ENCODE measurements at regions not wholly inside any gene's neighbourhood (a gene's known extent, or its start where the extent isn't known, plus 50 kb on each side); places are given as distances from the start of the nearest gene placed in this dataset.

DNA sequence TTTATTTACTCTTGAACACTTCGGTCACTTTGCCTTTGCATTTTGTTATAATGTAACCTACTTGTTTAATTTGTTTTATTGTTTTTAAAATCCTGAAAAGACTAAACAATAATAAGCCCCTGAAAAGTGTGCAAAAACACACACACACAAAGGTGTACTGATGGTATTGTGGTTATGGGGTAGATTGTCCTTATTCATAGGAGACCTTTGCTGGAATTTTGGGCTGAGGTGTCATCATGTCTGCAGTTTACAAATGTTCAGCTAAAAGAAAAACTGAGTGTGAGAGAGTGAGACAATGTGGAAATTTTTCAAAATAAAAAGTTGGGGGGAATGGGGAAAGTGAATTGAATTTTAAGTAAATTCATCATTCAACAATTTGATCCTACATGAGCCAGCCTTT lies 174.9 kb downstream of the QDPR start:
- DNase-seq (ENCODE audit: low spot score), result no peak

DNA sequence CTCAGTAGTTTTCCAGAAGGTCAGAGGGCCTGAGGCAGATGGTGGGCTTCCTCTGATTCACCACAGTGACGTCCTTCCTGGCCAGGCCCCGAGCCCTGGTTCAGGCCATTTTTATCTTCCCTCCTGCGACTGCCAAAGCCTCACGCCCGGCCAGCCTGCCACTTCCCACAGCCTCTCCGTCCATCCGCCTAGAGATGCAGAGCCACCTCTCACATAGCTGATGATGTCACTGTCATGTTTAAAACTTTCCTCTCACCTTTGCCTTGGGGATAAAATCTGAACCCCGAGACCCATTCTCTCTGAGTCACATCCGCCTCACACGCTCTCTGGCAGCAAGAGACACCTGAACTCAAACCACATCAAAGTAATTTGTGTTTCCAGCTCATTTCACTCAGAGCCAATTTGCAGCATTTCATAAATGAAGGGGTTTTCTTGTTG lies 175.3 kb downstream of the QDPR start:
- no peak for DNase-seq (ENCODE audit: low spot score)

DNA sequence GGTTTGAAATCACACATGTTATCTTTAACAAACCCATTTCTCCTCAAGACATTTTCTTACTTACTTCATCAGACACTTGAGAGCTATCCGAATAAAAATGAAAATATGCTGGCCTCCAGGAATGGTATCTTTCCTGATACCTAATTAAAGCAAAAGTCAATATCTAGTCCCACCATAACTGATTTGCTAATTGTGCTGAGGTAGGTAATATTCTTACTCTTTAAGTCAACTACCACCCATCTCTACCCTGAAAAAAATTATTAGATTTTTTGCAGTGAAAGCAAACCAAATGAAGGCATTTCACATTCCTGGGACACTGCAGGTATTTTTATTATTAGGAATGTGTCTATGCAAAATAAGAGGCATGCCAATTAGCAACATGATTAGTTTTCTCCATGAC lies 175.8 kb downstream of the QDPR start:
- DNase-seq (ENCODE audit: low spot score), result no peak

DNA sequence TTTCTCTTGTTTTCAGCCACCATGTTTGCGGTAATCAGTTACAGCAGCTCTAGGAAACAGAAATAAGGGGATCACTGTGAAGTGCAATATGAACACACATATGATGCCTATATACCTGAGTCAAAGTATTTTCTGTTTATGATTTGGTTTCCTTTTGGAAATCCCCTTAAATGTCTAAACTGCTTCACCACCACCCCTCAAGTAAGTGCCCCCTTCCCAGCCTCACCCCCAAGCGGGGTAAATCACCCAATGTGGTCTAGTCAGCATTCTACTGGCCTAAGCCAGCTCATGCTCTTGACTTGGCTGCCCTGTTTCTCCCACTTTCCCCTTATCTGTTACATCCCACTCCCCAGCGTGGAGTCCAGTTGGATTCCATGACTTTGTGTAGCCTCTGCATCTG lies 176.5 kb downstream of the QDPR start:
- DNase-seq (ENCODE audit: low spot score), result no peak

GRCh38 chr4:17332478-17332877 lies 179.4 kb downstream of the QDPR start:
- DNase-seq (ENCODE audit: low spot score), result no peak

DNA sequence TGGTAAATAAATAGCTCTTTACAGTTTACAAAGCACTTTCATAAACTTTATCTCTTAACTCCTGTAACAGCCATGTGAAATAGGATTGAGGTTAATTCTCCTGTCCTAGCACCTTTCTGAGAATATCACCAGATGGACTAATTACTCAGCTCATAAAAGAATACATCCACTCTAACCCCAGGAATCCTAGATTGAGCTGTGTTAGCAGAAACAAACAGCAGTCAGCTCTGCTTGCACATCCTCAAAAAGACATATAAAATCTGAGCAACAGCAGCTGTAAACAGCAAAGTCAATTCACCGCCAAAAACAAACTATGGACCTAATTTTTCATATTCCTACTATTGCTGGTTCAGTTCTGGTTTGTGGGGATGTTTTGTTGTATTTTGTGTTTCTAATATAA lies 182.8 kb downstream of the QDPR start:
- DNase-seq (ENCODE audit: low spot score), result no peak

DNA sequence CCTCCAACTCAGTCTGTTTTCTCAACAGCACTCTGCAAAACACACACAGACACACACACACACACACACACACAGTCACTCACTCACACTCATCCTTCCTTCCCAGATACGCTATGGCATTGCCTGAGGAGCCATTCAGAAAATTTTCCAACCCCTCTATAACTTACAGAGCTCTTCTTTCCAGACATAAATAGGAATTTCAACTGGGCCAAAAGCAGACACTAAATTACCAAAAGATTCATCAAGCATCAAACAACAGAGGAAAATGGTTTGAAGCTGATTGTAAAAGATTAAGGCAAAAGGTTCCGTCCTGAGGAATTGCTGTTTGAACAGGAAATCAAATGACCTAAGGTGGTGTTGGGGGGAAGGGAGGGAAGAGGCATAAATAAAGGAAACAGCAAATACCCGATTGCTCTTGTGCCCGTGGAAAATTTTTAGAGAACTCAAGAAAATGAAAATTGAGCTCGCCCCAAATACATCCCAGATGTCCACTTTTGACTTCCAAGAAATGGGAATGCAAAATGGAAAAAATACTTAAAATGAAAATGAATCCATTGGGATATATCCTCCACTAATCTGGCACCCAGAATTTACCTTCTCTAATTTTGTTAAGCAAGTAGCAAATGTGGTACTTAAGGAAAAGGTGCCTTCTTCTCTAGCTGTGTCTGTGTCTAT lies 183.6 kb downstream of the QDPR start:
- no peak for DNase-seq (ENCODE audit: low spot score)

- DNase-seq (ENCODE audit: low spot score), result no peak
These were observed 184.3 kb downstream of the QDPR start for GRCh38 chr4:17327591-17327990.

DNA sequence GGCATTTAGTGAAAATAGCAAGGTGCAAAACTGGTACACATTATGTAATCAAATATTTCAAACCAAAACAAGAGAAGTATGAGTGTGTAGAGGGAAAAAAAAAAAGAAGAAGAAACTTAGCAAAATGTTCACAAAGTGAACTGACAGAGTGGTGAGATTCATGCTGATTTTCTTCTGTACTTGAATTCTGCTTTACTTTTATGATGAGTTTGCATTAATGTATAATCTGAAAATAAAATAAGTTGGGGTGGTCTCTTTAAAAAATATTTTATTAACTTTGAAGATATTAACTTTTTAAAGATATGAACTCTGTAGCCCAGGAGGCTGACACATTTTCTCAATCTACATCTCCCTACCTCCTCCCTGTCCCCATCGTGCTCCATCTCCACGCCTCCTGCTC lies 185.1 kb downstream of the QDPR start:
- no peak for DNase-seq (ENCODE audit: low spot score)

DNA sequence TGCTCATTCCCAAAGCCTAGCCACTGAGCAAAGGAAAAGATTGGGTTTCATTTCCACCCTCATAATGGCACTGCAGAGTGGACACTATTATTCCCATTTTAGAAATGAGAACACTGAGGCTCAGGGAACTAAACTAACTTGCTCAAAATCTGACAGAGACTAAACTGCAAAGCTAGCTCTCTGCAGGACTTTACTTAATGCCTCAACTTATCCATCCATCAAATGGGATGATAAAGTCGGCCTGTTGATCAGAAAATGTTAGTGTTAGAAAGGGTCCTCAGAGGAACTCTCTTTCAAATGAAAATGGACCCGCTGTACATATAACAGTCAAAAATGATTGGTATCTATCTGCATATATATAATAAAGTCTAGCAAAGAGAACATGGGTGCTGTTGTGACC lies 186.8 kb downstream of the QDPR start:
- no peak for DNase-seq (ENCODE audit: low spot score)

DNA sequence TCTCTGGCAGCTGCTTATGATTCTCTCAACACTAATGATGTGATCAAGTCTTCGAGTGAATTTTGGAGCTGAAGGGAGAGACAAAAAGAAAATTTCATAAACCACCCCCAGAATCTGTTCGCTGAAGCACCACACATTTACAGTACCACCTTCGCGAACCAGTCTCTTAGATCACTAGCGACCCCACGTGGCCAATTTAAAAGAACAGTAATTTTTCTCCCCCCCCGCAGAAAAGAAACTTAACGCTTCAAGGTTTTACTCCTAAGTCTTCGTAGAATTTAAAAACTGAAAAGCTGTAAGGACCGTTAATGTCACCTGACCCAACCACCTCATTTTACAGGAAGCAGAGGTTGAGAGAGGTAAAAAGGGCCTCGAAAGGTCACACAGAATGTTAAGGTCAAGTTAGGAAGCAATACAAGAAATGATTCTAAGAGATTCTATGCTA lies 187.5 kb downstream of the QDPR start:
- peak; percentile 65 for DNase-seq (ENCODE audit: low spot score)

DNA sequence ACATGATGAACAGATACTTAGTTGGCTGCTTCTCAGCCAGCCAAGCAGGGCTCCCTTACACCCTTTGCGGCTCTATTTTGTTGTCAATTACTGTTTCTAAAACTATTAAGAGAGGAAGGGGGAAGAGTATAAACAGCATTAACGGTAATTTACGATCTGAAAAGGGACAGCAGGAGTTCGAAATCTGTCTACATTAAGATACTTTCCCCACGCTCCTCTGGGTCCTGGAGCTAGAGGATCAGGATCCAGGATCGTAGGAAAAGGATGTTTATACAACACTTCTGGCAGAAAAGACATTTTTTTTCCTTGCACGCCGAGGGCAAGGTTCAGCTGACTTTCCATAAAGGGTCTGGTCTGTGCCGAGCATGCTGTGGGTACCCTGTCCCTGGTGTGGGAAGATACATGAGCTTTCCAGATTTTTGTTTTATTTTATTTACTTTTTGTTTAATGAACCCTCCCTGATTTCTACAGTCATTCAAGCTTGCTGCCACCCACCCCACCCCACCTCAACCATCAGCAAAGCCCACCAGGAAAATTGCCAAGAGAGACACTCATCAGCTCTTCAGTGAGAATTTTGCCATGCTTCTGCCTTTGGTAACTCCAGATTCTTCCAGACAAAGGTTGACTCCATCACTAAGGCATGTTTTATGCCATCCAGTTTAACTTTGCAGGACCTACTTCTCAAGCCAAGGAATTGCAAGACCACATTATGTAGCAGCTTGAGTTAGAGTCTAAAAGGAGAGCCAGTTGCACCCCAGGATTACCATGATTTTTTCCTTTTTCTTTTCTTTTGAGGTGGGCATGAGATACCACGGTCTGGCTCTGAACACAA lies 188.1 kb downstream of the QDPR start:
- peak; percentile 23 for DNase-seq (ENCODE audit: low spot score)

DNA sequence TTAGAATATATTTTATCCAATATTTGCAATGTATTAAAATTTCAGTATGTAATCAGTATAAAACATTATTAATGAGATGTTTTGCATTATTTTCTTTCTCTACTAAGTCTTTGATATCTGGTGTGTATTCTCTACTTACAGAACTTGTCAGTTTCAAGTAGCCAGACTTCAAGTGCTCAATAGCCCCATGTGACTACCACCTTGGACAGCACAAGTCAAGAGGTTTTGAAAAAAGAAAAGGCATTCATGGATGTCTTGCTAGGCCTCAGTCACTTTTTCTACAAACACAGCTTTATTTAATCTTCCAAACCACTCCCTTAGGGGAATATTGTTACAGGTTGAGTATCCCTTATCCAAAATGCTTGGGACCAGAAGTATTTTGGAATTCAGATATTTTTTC lies 189.4 kb downstream of the QDPR start:
- no peak for DNase-seq (ENCODE audit: low spot score)

DNA sequence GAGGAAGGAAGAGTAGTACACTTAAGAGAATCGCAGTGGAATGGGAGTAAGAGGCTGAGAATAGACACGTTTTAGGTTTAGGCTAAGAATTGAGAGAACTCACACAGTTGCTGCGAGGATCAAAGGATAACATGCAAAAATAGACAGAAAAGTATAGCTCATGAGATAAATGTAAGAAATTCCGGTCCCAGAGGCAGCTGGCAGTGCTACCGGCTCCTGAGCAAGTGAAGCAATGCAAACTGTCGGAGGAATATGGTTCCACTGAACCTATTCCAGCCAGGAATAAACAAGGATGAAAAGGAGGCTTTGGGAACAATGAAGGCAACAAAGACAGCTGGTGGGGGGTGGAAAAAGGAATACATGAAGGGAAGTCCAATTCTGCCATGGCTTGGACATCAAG lies 191.8 kb downstream of the QDPR start:
- DNase-seq (ENCODE audit: low spot score), result no peak

GRCh38 chr4:17317526-17317925 lies 194.4 kb downstream of the QDPR start:
- DNase-seq (ENCODE audit: low spot score), result no peak

DNA sequence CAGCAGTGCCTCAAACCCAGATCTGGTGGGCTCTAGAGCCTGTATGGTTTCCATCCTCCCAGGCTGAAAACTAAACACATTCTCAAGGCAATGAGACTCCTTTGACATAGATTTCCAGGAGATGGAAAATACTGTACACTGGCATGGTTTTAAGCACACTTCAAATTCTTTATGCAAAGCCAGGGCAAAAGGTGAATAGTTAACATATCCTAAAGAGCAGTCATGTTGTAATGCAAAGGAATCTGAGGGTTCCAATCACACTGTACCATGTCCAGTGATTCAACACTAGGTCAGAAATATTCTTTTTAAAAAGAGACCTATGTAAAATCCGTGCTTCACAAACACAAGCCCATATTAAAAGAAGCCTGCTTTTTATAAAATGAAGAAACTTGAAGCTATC lies 195.3 kb downstream of the QDPR start:
- DNase-seq (ENCODE audit: low spot score), result no peak

GRCh38 chr4:17315459-17315858 lies 196.4 kb downstream of the QDPR start:
- DNase-seq (ENCODE audit: low spot score), result no peak

- no peak for DNase-seq (ENCODE audit: low spot score)
These were observed 198.7 kb downstream of the QDPR start for GRCh38 chr4:17313194-17313593.

DNA sequence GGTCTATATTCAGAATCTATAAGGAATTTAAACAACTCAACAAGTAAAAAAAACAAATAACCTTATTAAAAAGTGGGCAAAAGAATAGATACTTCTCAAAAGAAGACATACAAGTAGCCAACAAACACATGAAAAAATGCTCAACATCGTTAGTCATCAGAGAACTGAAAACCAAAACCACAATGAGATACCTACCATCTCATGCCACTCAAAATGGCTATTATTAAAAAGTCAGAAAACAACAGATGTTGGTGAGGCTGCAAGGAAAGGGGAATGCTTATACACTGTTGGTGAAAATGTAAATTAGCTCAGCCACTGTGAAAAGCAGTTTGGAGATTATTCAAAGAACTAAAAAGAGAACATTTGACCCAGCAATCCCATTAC lies 201.6 kb downstream of the QDPR start:
- no peak for DNase-seq (ENCODE audit: low spot score)

GRCh38 chr4:17309567-17310268 lies 202.2 kb downstream of the QDPR start:
- no peak for DNase-seq (ENCODE audit: low spot score)

GRCh38 chr4:17301869-17302268 lies 210.0 kb downstream of the QDPR start:
- no peak for DNase-seq (ENCODE audit: low spot score)

- DNase-seq (ENCODE audit: low spot score), result no peak
These were observed 210.6 kb downstream of the QDPR start for GRCh38 chr4:17301266-17301665.

Data from AG08396 (cell line).